OCI-LY1 (cell line): ENCODE measurements at regions not wholly inside any gene's neighbourhood (a gene's known extent, or its start where the extent isn't known, plus 50 kb on each side); places are given as distances from the start of the nearest gene placed in this dataset.

Source experiments
- H2AFZ ChIP-seq: fragments of 200-600 bp; sonication (generic), shearing (Covaris generic); 2 replicates; pipeline ENCODE4 v1.6.0; 2014; ENCODE audit warnings: antibody characterized with exemption, mild to moderate bottlenecking, low read length
- H3F3A ChIP-seq: fragments of 200-600 bp; sonication (generic), shearing (Covaris generic); 2 replicates; pipeline ENCODE4 v1.6.0; 2014; ENCODE audit warnings: mild to moderate bottlenecking, antibody characterized with exemption, low read length, moderate library complexity; ENCODE audit not compliant: insufficient read depth
- H3K27ac ChIP-seq: fragments of 200-600 bp; sonication (generic); 2 replicates; pipeline ENCODE4 v1.5.1; 2014; ENCODE audit warnings: low read length, mixed run types, mild to moderate bottlenecking, low read depth; ENCODE audit not compliant: poor library complexity, severe bottlenecking
- H3K27me3 ChIP-seq: fragments of 200-600 bp; sonication (generic); 2 replicates; pipeline ENCODE4 v1.6.0; 2014; ENCODE audit warnings: antibody characterized with exemption, mild to moderate bottlenecking, low read length, moderate library complexity; ENCODE audit not compliant: insufficient read depth
- H3K36me3 ChIP-seq: fragments of 200-600 bp; sonication (generic); 2 replicates; pipeline ENCODE4 v1.6.1; 2014; ENCODE audit warnings: mild to moderate bottlenecking, antibody characterized with exemption, low read length, moderate library complexity, mixed read lengths; ENCODE audit not compliant: insufficient read depth
- H3K4me1 ChIP-seq: fragments of 200-600 bp; sonication (generic); 2 replicates; pipeline ENCODE4 v1.5.1; 2014; ENCODE audit warnings: mild to moderate bottlenecking, low read length, moderate library complexity; ENCODE audit not compliant: insufficient read depth, severe bottlenecking
- H3K4me2 ChIP-seq: fragments of 200-600 bp; sonication (generic), shearing (Covaris generic); 2 replicates; pipeline ENCODE4 v1.6.1; 2014; ENCODE audit warnings: low read length
- H3K4me3 ChIP-seq: fragments of 200-600 bp; sonication (generic); 2 replicates; pipeline ENCODE4 v1.5.1; 2014; ENCODE audit warnings: low read length, low read depth, mild to moderate bottlenecking, mixed read lengths; ENCODE audit not compliant: poor library complexity, severe bottlenecking
- H3K79me2 ChIP-seq: fragments of 200-600 bp; shearing (Covaris generic); 2 replicates; pipeline ENCODE4 v1.6.1; 2016; ENCODE audit warnings: mixed run types, low read length, mixed read lengths; ENCODE audit not compliant: insufficient read depth
- H3K9ac ChIP-seq: fragments of 200-600 bp; sonication (generic), shearing (Covaris generic); 2 replicates; pipeline ENCODE4 v1.6.1; 2014; ENCODE audit warnings: mild to moderate bottlenecking, low read length, mixed read lengths
- H3K9me2 ChIP-seq: fragments of 200-600 bp; sonication (generic), shearing (Covaris generic); 2 replicates; pipeline ENCODE4 v1.6.1; 2014; ENCODE audit warnings: low read depth, mild to moderate bottlenecking, low read length, mixed read lengths
- H3K9me3 ChIP-seq: fragments of 200-600 bp; shearing (Covaris generic); 2 replicates; pipeline ENCODE4 v1.6.1; 2014; ENCODE audit warnings: low read length, mixed read lengths
- H4K20me1 ChIP-seq: fragments of 200-600 bp; sonication (generic), shearing (Covaris generic); 2 replicates; pipeline ENCODE4 v1.6.0; 2016; ENCODE audit warnings: mild to moderate bottlenecking, low read length; ENCODE audit not compliant: insufficient read depth
- EZH2 ChIP-seq: fragments of 200-600 bp; sonication (generic), shearing (Covaris generic); IDR thresholded peaks from 2 replicates; pipeline ENCODE4 v1.8.0; 2017; ENCODE audit warnings: borderline replicate concordance, mixed run types, mild to moderate bottlenecking, antibody characterized with exemption, low read length, moderate library complexity, mixed read lengths
- TF ChIP-seq, protein P1 (sequence below): fragments of 200-600 bp; sonication (generic), shearing (Covaris generic); IDR thresholded peaks from 2 replicates; pipeline ENCODE4 v1.5.1; 2017; ENCODE audit warnings: mild to moderate bottlenecking, antibody characterized with exemption, low read length, moderate library complexity, mixed read lengths

DNA sequence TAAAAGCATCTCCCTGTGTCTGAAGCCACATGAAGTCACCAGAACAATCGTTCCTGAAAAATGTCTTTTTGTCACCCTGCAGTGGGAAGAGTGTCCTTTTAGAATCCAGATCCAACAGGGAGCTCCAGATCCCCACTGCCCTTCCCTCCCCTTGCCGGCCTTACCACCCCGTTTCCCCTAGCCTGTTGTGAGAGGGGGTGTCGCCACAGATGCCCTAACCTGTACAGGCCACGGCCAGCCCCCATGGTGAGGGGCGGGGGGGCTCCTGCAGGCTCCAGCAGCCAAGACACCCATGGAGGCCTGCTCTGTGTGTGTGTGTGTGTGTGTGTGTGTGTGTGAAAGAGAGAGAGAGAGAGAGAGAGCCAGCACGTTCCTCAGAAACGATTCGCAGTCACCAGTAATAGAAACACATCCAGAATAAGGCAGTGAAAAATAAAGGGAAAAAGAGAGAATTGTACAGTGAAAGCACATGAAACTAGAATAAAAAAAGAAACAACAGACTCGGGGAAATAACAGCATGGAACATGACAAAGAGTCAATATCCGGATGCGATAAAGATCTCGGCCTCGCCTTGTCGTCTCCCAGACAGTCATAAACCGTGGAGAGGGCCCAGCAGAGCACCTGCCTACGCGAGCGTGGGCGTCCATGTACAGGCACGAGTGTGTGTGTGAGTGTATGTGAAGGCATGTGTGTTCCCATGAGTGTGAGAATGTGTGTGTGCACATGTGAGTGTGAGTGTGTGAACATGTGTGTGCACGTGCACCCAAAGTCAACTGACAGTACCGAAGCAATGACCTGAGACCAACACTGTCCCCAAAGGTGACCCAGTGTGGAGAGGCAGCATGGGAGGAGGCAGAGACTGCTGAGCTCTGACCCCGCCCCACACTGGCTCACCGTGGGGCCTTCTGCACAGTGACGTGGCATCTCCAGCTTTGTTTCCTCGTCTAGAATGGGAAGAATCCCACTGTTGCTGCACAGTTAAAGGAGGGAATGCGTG lies 303.8 kb downstream of the NPHP4 start:
- Histone ChIP-seq H2AFZ (no peak overlapping the region), H3K27ac (no peak overlapping the region)
- TF ChIP-seq, protein P1, sequence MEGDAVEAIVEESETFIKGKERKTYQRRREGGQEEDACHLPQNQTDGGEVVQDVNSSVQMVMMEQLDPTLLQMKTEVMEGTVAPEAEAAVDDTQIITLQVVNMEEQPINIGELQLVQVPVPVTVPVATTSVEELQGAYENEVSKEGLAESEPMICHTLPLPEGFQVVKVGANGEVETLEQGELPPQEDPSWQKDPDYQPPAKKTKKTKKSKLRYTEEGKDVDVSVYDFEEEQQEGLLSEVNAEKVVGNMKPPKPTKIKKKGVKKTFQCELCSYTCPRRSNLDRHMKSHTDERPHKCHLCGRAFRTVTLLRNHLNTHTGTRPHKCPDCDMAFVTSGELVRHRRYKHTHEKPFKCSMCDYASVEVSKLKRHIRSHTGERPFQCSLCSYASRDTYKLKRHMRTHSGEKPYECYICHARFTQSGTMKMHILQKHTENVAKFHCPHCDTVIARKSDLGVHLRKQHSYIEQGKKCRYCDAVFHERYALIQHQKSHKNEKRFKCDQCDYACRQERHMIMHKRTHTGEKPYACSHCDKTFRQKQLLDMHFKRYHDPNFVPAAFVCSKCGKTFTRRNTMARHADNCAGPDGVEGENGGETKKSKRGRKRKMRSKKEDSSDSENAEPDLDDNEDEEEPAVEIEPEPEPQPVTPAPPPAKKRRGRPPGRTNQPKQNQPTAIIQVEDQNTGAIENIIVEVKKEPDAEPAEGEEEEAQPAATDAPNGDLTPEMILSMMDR, result no peak
- TF ChIP-seq EZH2, result no peak

GRCh38 chr1:5686925-5687706 lies 305.1 kb downstream of the NPHP4 start:
- Histone ChIP-seq H3K9me3 (no peaks in the 10 kb centered on the region), H4K20me1 (no peaks in the 10 kb centered on the region), H3K4me3 (no peak overlapping the region), H3K79me2 (no peaks in the 10 kb centered on the region), H3K9ac (no peak overlapping the region), H3F3A (no peaks in the 10 kb centered on the region), H3K27me3 (no peaks in the 10 kb centered on the region; the same call in 1 of the 2 replicates), H3K36me3 (no peaks in the 10 kb centered on the region), H3K4me2 (no peak overlapping the region), H3K27ac (no peak overlapping the region), H3K9me2 (no peaks in the 10 kb centered on the region), H3K4me1 (no peaks in the 10 kb centered on the region), H2AFZ (no peak overlapping the region)
- no peak for TF ChIP-seq EZH2
- TF ChIP-seq, protein P1, result no peak

More for the DNA sequence above, 303.8 kb downstream of the NPHP4 start:
- H3K27me3 ChIP-seq, result no peaks in the 10 kb centered on the region; the same call in 1 of the 2 replicates
- H3K4me3 ChIP-seq, result no peak overlapping the region
- no peak overlapping the region for H3K9ac ChIP-seq
- H3K9me2 ChIP-seq, result no peaks in the 10 kb centered on the region
- H3K9me3 ChIP-seq, result no peaks in the 10 kb centered on the region
- H3K79me2 ChIP-seq, result no peaks in the 10 kb centered on the region
- H3K36me3 ChIP-seq, result no peaks in the 10 kb centered on the region
- H3K4me2 ChIP-seq, result no peak overlapping the region
- H4K20me1 ChIP-seq, result no peaks in the 10 kb centered on the region
- no peaks in the 10 kb centered on the region for H3F3A ChIP-seq
- H3K4me1 ChIP-seq, result no peaks in the 10 kb centered on the region

DNA sequence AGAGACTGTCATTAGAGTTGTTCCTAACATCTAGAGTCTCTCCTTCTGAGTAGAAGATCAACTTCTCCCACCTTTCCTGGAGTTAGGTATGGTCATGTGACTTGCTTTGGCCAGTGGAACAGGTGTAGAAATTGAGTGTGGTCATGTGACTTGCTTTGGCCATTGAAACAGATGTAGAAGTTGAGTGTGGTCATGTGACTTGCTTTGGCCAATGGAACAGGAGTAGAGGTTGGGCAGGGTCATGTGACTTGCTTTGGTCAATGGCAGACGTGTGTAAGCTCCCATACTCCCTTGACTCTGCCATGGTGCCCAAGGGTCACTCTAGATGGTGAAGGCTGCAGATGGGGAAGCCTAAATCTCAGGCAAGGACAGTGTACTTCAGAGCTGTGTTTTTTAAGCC lies 306.0 kb downstream of the NPHP4 start:
- Histone ChIP-seq H3K27ac (no peak overlapping the region), H4K20me1 (no peaks in the 10 kb centered on the region), H3K36me3 (no peaks in the 10 kb centered on the region), H3K4me2 (no peak overlapping the region), H3K27me3 (no peaks in the 10 kb centered on the region; the same call in 1 of the 2 replicates), H3K4me1 (no peaks in the 10 kb centered on the region), H3K4me3 (no peak overlapping the region), H3K9ac (no peak overlapping the region), H3K9me3 (no peaks in the 10 kb centered on the region), H3K9me2 (no peaks in the 10 kb centered on the region), H2AFZ (no peak overlapping the region), H3F3A (no peaks in the 10 kb centered on the region), H3K79me2 (no peaks in the 10 kb centered on the region)
- TF ChIP-seq EZH2, result no peak
- TF ChIP-seq, protein P1, result no peak
